ENCODE measurements at regions not wholly inside any gene's neighbourhood (a gene's known extent, or its start where the extent isn't known, plus 50 kb on each side); places are given as distances from the start of the nearest gene placed in this dataset.

DNA sequence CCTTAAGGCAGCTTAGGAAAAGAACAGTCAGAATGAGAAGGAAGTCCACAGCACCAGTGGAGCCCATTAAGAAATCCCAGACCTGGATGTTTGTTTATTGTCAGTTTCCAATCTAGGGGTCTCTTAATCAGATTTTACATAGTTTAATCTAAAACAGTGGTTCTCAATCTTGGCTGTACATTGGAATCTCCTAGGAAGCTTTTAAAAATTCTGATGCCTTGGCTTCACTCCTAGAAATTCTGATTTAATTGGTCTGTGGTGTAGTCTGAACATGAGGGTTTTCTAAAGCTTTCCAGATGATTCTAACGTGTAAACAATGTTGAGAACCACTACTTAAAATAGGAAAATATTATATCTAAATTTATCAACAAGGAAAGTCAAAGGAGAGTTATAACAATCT lies 56.6 kb upstream of the SPRED1 start:
- CTCF ChIA-PET = no interaction called here
- POLR2A ChIA-PET = no interaction called here
- TF ChIP-seq SUZ12 (IDR thresholded peaks at IDR 0.05) (no peak), FOXK2 (IDR thresholded peaks at IDR 0.05) (no peak), ARNT (IDR thresholded peaks at IDR 0.05) (no peak), ELF4 (IDR thresholded peaks at IDR 0.05) (no peak), BHLHE40 (IDR thresholded peaks at IDR 0.05; ENCODE audit: borderline replicate concordance) (no peak), NFRKB (IDR thresholded peaks at IDR 0.05) (no peak), ZNF384 (IDR thresholded peaks at IDR 0.05) (no peak), FOXA1 (IDR thresholded peaks at IDR 0.05) (no peak), LEF1 (IDR thresholded peaks at IDR 0.05; ENCODE audit: borderline replicate concordance) (no peak), SP1 (IDR thresholded peaks at IDR 0.05) (no peak), FOXM1 (IDR thresholded peaks at IDR 0.05; ENCODE audit: borderline replicate concordance) (no peak)
- no peak for DNase-seq (ENCODE audit: extremely low spot score)

- POLR2A ChIA-PET = no interaction called here
- CTCF ChIA-PET = no interaction called here
Observed at GRCh38 chr15:38197553-38197952, 55.1 kb upstream of the SPRED1 start.

GRCh38 chr15:38201714-38202113 lies 50.9 kb upstream of the SPRED1 start:
- ChIA-PET POLR2A (interaction anchor here (0.6 kb wide), 1 partner anchor 19 kb away, joined by 3 read pairs; no protein-coding TSS in a partner anchor), CTCF (no interaction called here)
- TF ChIP-seq FOXM1 (IDR thresholded peaks at IDR 0.05; ENCODE audit: borderline replicate concordance) = no peak
- no peak for TF ChIP-seq ZNF384 (IDR thresholded peaks at IDR 0.05)
- no peak for TF ChIP-seq NFRKB (IDR thresholded peaks at IDR 0.05)
- no peak for TF ChIP-seq PKNOX1 (IDR thresholded peaks at IDR 0.05)
- no peak for TF ChIP-seq FOXA1 (IDR thresholded peaks at IDR 0.05)
- TF ChIP-seq L3MBTL2 (conservative IDR thresholded peaks at IDR 0.05) = no peak
- TF ChIP-seq CTBP1 (IDR thresholded peaks at IDR 0.05; ENCODE audit: borderline replicate concordance) = no peak
- no peak for TF ChIP-seq HDGF (IDR thresholded peaks at IDR 0.05; ENCODE audit: borderline replicate concordance)
- DNase-seq (ENCODE audit: extremely low spot score) = no peak

More at GRCh38 chr15:38197553-38197952, 55.1 kb upstream of the SPRED1 start:
- no peak for TF ChIP-seq FOXM1 (IDR thresholded peaks at IDR 0.05; ENCODE audit: borderline replicate concordance)
- TF ChIP-seq ARNT (IDR thresholded peaks at IDR 0.05) = no peak
- TF ChIP-seq BHLHE40 (IDR thresholded peaks at IDR 0.05; ENCODE audit: borderline replicate concordance) = no peak
- no peak for TF ChIP-seq CTBP1 (IDR thresholded peaks at IDR 0.05; ENCODE audit: borderline replicate concordance)
- TF ChIP-seq ELF4 (IDR thresholded peaks at IDR 0.05) = no peak
- TF ChIP-seq PKNOX1 (IDR thresholded peaks at IDR 0.05) = no peak
- DNase-seq (ENCODE audit: extremely low spot score) = no peak

- CTCF ChIA-PET = no interaction called here
- no peak for DNase-seq (ENCODE audit: extremely low spot score)
- POLR2A ChIA-PET = no interaction called here
- TF ChIP-seq SUZ12 (IDR thresholded peaks at IDR 0.05) = no peak
- no peak for TF ChIP-seq HDGF (IDR thresholded peaks at IDR 0.05; ENCODE audit: borderline replicate concordance)
- TF ChIP-seq ELF4 (IDR thresholded peaks at IDR 0.05) = no peak
- no peak for TF ChIP-seq BHLHE40 (IDR thresholded peaks at IDR 0.05; ENCODE audit: borderline replicate concordance)
- TF ChIP-seq FOXM1 (IDR thresholded peaks at IDR 0.05; ENCODE audit: borderline replicate concordance) = no peak
- no peak for TF ChIP-seq SP1 (IDR thresholded peaks at IDR 0.05)
- TF ChIP-seq LEF1 (IDR thresholded peaks at IDR 0.05; ENCODE audit: borderline replicate concordance) = no peak
- no peak for TF ChIP-seq ZNF384 (IDR thresholded peaks at IDR 0.05)
- no peak for TF ChIP-seq FOXK2 (IDR thresholded peaks at IDR 0.05)
- TF ChIP-seq CTBP1 (IDR thresholded peaks at IDR 0.05; ENCODE audit: borderline replicate concordance) = no peak
- TF ChIP-seq TARDBP (IDR thresholded peaks at IDR 0.05) = no peak
- no peak for TF ChIP-seq ARNT (IDR thresholded peaks at IDR 0.05)
- no peak for TF ChIP-seq L3MBTL2 (conservative IDR thresholded peaks at IDR 0.05)
- no peak for TF ChIP-seq NFRKB (IDR thresholded peaks at IDR 0.05)
- TF ChIP-seq FOXA1 (IDR thresholded peaks at IDR 0.05) = no peak
- TF ChIP-seq PKNOX1 (IDR thresholded peaks at IDR 0.05) = no peak
Observed at GRCh38 chr15:38202361-38202760, 50.3 kb upstream of the SPRED1 start.

Measured in HEK293T (cell line).